Gastroesophageal sphincter (tissue), 3 donors: ENCODE measurements at regions not wholly inside any gene's neighbourhood (a gene's known extent, or its start where the extent isn't known, plus 50 kb on each side); places are given as distances from the start of the nearest gene placed in this dataset.

Source experiments
- CTCF ChIP-seq, 4 experiments: fragments of 200-600 bp in 2 of 4; fragments of 450-650 bp in 2 of 4; sonication (generic) in 1 of 4; IDR thresholded peaks; one replicate each; pipeline ENCODE4 v1.5.1; 2017 to 2019; ENCODE audit warnings: antibody characterized with exemption in 4 of 4, mild to moderate bottlenecking in 2 of 4, moderate library complexity in 2 of 4
- POLR2AphosphoS5 ChIP-seq: sonication (generic); formaldehyde crosslinking; IDR thresholded peaks from one replicate; pipeline ENCODE4 v1.6.1; 2017; ENCODE audit warnings: antibody characterized with exemption

- TF ChIP-seq CTCF (IDR thresholded peaks at IDR 0.05): no peak
- no peak for TF ChIP-seq POLR2AphosphoS5
Observed at GRCh38 chr6:102458990-102459389, 1065.5 kb downstream of the GRIK2 start.
